HL-60 (cell line): ENCODE measurements at regions not wholly inside any gene's neighbourhood (a gene's known extent, or its start where the extent isn't known, plus 50 kb on each side); places are given as distances from the start of the nearest gene placed in this dataset.

Source experiments
- CTCF ChIP-seq: IDR thresholded peaks from one replicate; pipeline ENCODE4 v1.5.1; 2011; ENCODE audit warnings: low read length, control low read depth, inconsistent platforms; ENCODE audit not compliant: insufficient read depth
- POLR2AphosphoS5 ChIP-seq: IDR thresholded peaks from 2 replicates; pipeline ENCODE4 v1.6.1; 2012; ENCODE audit warnings: low read depth
- REST ChIP-seq: IDR thresholded peaks from 2 replicates; pipeline ENCODE4 v1.6.1; 2012; ENCODE audit warnings: low read depth; ENCODE audit not compliant: insufficient replicate concordance

GRCh38 chr7:1288996-1289551 is 56.4 kb downstream of the UNCX start:
- no peak for TF ChIP-seq CTCF
- TF ChIP-seq REST, result no peak
- TF ChIP-seq POLR2AphosphoS5, result no peak
